ENCODE measurements at regions not wholly inside any gene's neighbourhood (a gene's known extent, or its start where the extent isn't known, plus 50 kb on each side); places are given as distances from the start of the nearest gene placed in this dataset.

- TF ChIP-seq CTCF (IDR thresholded peaks at IDR 0.05) (no peak), POLR2A (IDR thresholded peaks at IDR 0.05) (no peak)
These were observed 795.7 kb upstream of the ACO1 start for GRCh38 chr9:31588756-31589155.
